ENCODE measurements at regions not wholly inside any gene's neighbourhood (a gene's known extent, or its start where the extent isn't known, plus 50 kb on each side); places are given as distances from the start of the nearest gene placed in this dataset.

GRCh38 chr13:81726037-81726726, 1385.3 kb upstream of the SPRY2 start (continued):
- TF ChIP-seq ZNF462 (CRISPR knock-in tag; IDR thresholded peaks at IDR 0.05) (no peak), POLR2AphosphoS5 (IDR thresholded peaks at IDR 0.05; ENCODE audit: low read depth) (no peak)

GRCh38 chr13:81722456-81722855, 1381.5 kb upstream of the SPRY2 start:
- Histone ChIP-seq H3K36me3 (ENCODE audit: insufficient read depth) (no peaks in the 10 kb centered on the region), H4K20me1 (replicated peaks; ENCODE audit: insufficient read depth) (no peaks in the 10 kb centered on the region), H3K27me3 (ENCODE audit: insufficient read depth) (no peaks in the 10 kb centered on the region), H3K79me2 (replicated peaks; ENCODE audit: insufficient read depth) (no peaks in the 10 kb centered on the region), H3K27ac (ENCODE audit: low read depth) (no peak overlapping the region), H3K4me1 (ENCODE audit: insufficient read depth) (no peaks in the 10 kb centered on the region), H3F3A (replicated peaks; ENCODE audit: low read depth) (no peaks in the 10 kb centered on the region), H3K9me2 (ENCODE audit: insufficient read depth) (0 out of 2 replicates have a peak, but pooled peaks cover 3% of the 10 kb centered on the region), H2AFZ (no peak overlapping the region), H3K4me3 (no peak overlapping the region), H3K4me2 (no peak overlapping the region)
- no peaks in the 10 kb centered on the region for H3K4me1 Mint-ChIP-seq
- peaks cover 25% of the 10 kb centered on the region for H3K9me3 Mint-ChIP-seq
- DNase-seq (ENCODE audit: low spot score) (no peak), ATAC-seq (no peak)
- H3K27ac Mint-ChIP-seq: no peak overlapping the region
- peaks cover 16% of the 10 kb centered on the region for H3K36me3 Mint-ChIP-seq (ENCODE audit: low read depth)
- H3K4me3 Mint-ChIP-seq: no peak overlapping the region
- H3K27me3 Mint-ChIP-seq (ENCODE audit: insufficient read depth, low read depth, poor library complexity): no peaks in the 10 kb centered on the region
- TF ChIP-seq STAT1 (IDR thresholded peaks at IDR 0.05; ENCODE audit: unreplicated experiment): no peak
- no peak for TF ChIP-seq NANOG (IDR thresholded peaks at IDR 0.05; ENCODE audit: borderline replicate concordance)
- no peak for TF ChIP-seq POLR2AphosphoS5 (IDR thresholded peaks at IDR 0.05; ENCODE audit: low read depth)
- no peak for TF ChIP-seq CTCF (conservative IDR thresholded peaks at IDR 0.05; ENCODE audit: low read depth in 2 of 2)
- no peak for TF ChIP-seq ZNF331 (CRISPR knock-in tag; IDR thresholded peaks at IDR 0.05; ENCODE audit: low read depth)
- TF ChIP-seq JUNB (IDR thresholded peaks at IDR 0.05; ENCODE audit: unreplicated experiment): no peak
- no peak for TF ChIP-seq ZNF114 (CRISPR knock-in tag; IDR thresholded peaks at IDR 0.05)
- TF ChIP-seq ETS1 (IDR thresholded peaks at IDR 0.05): no peak
